Epithelial cell of esophagus (primary cell): ENCODE measurements at regions not wholly inside any gene's neighbourhood (a gene's known extent, or its start where the extent isn't known, plus 50 kb on each side); places are given as distances from the start of the nearest gene placed in this dataset.
A peak's percentile ranks its signal among the peaks of the same experiment; 100 is the strongest.

Experiments used
- DNase-seq: peaks from one replicate; pipeline ENCODE4 v3.0.0; 2010; ENCODE audit warnings: low read depth
- H3K4me3 ChIP-seq: 2 replicates; pipeline ENCODE4 v1.5.1; 2011; ENCODE audit warnings: mild to moderate bottlenecking, low read length, control low read depth
- TF ChIP-seq, protein P1 (sequence below): IDR thresholded peaks from 2 replicates; pipeline ENCODE4 v1.5.1; 2011; ENCODE audit warnings: low read depth, mild to moderate bottlenecking, low read length, control low read depth, inconsistent platforms; ENCODE audit not compliant: insufficient read depth; ENCODE audit errors: missing control alignments

DNA sequence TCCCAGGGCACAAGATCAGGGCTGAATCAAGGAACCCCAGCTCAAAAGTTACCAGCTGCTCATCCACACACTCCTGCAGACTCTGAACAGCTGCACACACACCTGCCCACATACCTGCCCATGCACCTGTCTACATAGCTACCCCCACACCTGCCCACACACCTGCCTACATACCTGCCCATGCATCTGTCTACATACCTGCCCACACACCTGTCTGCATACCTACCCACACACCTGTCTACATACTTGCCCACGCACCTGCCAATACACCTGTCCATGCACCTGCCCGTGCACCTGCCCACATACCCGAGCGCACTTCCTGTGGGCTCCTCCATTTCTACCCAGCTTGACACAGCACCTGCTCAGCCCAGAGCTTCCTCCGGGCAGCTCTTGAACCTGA, 122.8 kb upstream of the AGAP1 start:
- TF ChIP-seq, protein P1, sequence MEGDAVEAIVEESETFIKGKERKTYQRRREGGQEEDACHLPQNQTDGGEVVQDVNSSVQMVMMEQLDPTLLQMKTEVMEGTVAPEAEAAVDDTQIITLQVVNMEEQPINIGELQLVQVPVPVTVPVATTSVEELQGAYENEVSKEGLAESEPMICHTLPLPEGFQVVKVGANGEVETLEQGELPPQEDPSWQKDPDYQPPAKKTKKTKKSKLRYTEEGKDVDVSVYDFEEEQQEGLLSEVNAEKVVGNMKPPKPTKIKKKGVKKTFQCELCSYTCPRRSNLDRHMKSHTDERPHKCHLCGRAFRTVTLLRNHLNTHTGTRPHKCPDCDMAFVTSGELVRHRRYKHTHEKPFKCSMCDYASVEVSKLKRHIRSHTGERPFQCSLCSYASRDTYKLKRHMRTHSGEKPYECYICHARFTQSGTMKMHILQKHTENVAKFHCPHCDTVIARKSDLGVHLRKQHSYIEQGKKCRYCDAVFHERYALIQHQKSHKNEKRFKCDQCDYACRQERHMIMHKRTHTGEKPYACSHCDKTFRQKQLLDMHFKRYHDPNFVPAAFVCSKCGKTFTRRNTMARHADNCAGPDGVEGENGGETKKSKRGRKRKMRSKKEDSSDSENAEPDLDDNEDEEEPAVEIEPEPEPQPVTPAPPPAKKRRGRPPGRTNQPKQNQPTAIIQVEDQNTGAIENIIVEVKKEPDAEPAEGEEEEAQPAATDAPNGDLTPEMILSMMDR, result no peak
- no peak overlapping the region for H3K4me3 ChIP-seq
- no peak for DNase-seq

DNA sequence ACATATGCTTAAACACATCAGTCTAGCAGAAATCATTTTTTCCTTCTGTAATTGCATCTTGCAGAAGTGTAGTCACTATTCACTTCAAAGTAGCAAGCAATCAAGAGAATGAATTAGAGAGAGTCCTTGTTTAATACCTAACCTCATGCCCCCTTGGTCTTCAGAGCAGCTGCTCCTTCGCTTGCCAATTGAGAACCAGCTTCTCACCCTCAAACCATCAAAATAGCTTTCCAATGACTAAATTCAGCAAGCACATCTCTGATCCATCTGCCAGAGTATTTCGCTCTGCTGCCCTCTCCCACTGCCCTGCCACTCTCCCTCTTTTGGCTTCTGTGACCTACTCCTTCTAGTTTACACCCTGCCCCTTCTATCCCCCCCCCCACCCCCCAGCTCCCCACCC, 120.7 kb upstream of the AGAP1 start:
- no peak overlapping the region for H3K4me3 ChIP-seq
- TF ChIP-seq, protein P1, result no peak
- no peak for DNase-seq

DNA sequence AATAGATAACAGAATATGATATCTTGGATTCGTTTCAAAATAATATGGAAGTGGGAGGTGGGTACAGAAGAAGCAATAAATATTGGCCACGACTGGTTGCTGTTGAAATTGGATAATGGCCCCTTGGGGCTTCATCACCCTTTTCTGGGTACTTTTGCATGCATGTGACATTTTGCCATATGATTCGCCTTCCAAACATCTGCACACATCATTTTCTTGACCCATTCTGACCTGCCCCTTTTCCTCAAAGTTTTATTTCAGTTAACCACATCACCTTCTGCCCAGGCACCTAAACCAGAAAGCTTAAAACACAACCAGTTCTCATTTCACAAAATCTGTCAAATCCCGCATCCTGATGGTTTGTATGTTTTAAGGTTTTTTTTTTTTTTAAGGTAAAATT, 116.7 kb upstream of the AGAP1 start:
- no peak for DNase-seq
- TF ChIP-seq, protein P1, result no peak
- H3K4me3 ChIP-seq, result no peak overlapping the region

DNA sequence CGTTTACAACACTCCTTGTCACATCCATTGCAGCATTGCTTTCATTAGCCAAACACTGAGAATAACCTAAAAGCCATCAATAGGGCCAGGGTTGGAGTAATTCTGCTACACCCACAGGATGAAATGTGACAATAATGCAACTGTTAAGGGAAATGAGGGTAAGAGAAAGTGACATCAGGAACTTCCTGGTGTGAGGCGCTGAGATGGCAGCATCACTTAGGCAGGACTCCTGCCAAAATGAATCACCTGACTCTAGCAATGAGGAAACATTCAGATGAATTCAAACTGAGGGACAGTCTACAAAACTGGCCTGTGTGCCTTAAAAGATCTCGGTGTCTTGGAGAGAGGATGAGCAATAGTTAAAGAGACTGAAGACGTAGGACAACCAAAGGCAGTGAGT, 115.6 kb upstream of the AGAP1 start:
- DNase-seq, result peak; percentile 38
- no peak overlapping the region for H3K4me3 ChIP-seq
- TF ChIP-seq, protein P1, result no peak

DNA sequence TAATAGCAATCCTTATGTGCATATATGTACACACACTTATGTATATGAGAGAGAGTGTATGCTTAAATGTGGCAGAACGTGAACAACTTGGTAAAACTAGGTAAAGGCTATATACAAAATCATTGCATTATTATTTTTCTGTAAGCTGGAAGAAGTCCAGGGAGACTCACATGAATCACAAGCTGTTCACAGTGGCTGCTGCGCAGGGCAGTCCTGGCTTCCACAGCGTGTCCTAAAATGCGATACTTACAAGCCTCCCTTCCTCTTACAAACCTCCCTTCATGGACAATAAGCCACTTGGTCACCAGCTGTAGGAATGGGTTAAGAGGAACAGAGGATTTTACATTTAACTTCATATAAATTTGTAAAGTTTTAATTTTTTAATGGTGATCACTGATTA, 114.9 kb upstream of the AGAP1 start:
- no peak for DNase-seq
- TF ChIP-seq, protein P1, result no peak
- H3K4me3 ChIP-seq, result no peak overlapping the region

DNA sequence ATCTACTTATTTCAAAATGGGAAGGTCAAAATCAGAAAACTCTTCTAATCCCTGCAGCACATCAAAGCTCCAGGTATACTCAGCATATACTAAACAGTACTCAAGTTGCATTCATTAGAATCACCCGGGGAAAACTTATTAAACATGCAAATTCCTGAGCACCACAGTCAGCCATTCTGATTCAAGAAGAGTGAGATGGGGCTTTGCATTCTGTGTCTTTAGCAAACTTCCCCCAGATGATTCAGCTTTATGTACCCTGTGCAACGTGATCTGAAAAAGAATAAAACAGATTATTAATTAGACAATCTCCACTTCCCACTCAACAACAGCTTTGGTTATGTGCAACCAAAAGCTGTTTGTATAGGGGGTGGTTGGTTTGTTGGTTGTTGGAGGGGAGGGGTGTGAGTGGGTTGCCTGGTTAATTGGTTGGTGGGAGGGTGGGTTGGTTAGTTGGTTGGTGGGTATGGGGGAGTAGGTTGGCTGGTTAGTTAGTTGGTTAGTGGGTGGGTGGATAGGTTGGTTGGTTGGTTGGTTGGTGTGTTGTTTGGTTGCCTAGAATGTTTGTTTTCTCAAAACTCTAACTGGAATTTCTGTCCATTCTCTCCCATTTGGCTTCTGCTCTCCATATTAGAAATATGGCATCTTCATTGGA, 112.5 kb upstream of the AGAP1 start:
- H3K4me3 ChIP-seq, result no peak overlapping the region
- TF ChIP-seq, protein P1, result no peak
- DNase-seq, result peak; percentile 13

DNA sequence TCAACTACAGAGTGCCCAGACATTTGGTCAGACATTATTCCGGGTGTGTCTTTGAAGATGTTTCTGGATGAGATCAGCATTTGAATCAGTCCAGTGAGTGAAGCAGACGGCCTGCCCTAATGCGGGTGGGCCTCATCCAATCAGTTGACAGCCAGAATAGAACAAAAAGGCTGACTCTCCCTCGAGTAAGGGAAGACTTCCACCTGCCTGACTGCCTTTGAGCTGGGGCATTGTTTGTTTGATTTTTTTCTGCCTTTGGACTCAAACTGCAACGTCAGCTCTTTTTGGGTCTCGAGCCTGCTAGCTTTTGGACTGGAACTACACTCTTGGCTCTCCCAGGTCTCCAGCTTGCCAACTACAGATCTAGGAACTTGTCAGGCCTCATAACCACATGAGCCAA, 111.7 kb upstream of the AGAP1 start:
- TF ChIP-seq, protein P1, result no peak
- no peak for DNase-seq
- H3K4me3 ChIP-seq, result no peak overlapping the region
